ENCODE measurements at regions not wholly inside any gene's neighbourhood (a gene's known extent, or its start where the extent isn't known, plus 50 kb on each side); places are given as distances from the start of the nearest gene placed in this dataset.
"Not testable (repeated sequence)": the region's sequence is repeated elsewhere in the genome, so short reads cannot be mapped to it uniquely, and the experiment has no call there.

GRCh38 chr1:99361406-99361805, 97.1 kb downstream of the PLPPR4 start:
- no peak for DNase-seq (ENCODE audit: low read depth in 4 of 4, low spot score in 1 of 4)

GRCh38 chr1:99363531-99363930, 99.2 kb downstream of the PLPPR4 start:
- no peak for DNase-seq (ENCODE audit: low read depth in 4 of 4, low spot score in 1 of 4)

- DNase-seq (ENCODE audit: low read depth in 4 of 4, low spot score in 1 of 4) = no peak
These were observed 100.8 kb downstream of the PLPPR4 start for GRCh38 chr1:99365141-99365540.

- no peak for DNase-seq (ENCODE audit: low read depth in 4 of 4, low spot score in 1 of 4)
These were observed 101.3 kb downstream of the PLPPR4 start for GRCh38 chr1:99365545-99365944.

GRCh38 chr1:99369154-99369553, 104.9 kb downstream of the PLPPR4 start:
- no peak for DNase-seq (ENCODE audit: low read depth in 4 of 4, low spot score in 1 of 4)

- DNase-seq (ENCODE audit: low read depth in 4 of 4, low spot score in 1 of 4) = no peak
These were observed 106.2 kb downstream of the PLPPR4 start for GRCh38 chr1:99370476-99370875.

- DNase-seq (ENCODE audit: low read depth in 4 of 4, low spot score in 1 of 4) = no peak
These were observed 107.1 kb downstream of the PLPPR4 start for GRCh38 chr1:99371413-99371812.

GRCh38 chr1:99374109-99374508, 109.8 kb downstream of the PLPPR4 start:
- no peak for DNase-seq (ENCODE audit: low read depth in 4 of 4, low spot score in 1 of 4)

GRCh38 chr1:99374693-99375092, 110.4 kb downstream of the PLPPR4 start:
- DNase-seq (ENCODE audit: low read depth in 4 of 4, low spot score in 1 of 4) = not testable (repeated sequence)

- DNase-seq (ENCODE audit: low read depth in 4 of 4, low spot score in 1 of 4) = no peak
These were observed 119.7 kb downstream of the PLPPR4 start for GRCh38 chr1:99384021-99384420.

GRCh38 chr1:99385852-99386251, 121.6 kb downstream of the PLPPR4 start:
- no peak for DNase-seq (ENCODE audit: low read depth in 4 of 4, low spot score in 1 of 4)

- no peak for DNase-seq (ENCODE audit: low read depth in 4 of 4, low spot score in 1 of 4)
These were observed 132.1 kb downstream of the PLPPR4 start for GRCh38 chr1:99396389-99396788.

GRCh38 chr1:99397029-99397428, 132.7 kb downstream of the PLPPR4 start:
- DNase-seq (ENCODE audit: low read depth in 4 of 4, low spot score in 1 of 4) = no peak

GRCh38 chr1:99397863-99398262, 133.6 kb downstream of the PLPPR4 start:
- DNase-seq (ENCODE audit: low read depth in 4 of 4, low spot score in 1 of 4) = no peak

GRCh38 chr1:99401556-99401955, 137.3 kb downstream of the PLPPR4 start:
- not testable (repeated sequence) for DNase-seq (ENCODE audit: low read depth in 4 of 4, low spot score in 1 of 4)

GRCh38 chr1:99404399-99404798, 140.1 kb downstream of the PLPPR4 start:
- DNase-seq (ENCODE audit: low read depth in 4 of 4, low spot score in 1 of 4) = not testable (repeated sequence)

- DNase-seq (ENCODE audit: low read depth in 4 of 4, low spot score in 1 of 4) = not testable (repeated sequence)
These were observed 141.0 kb downstream of the PLPPR4 start for GRCh38 chr1:99405325-99405724.

- no peak for DNase-seq (ENCODE audit: low read depth in 4 of 4, low spot score in 1 of 4)
These were observed 142.7 kb downstream of the PLPPR4 start for GRCh38 chr1:99407018-99407417.

GRCh38 chr1:99424087-99424486, 159.8 kb downstream of the PLPPR4 start:
- DNase-seq (ENCODE audit: low read depth in 4 of 4, low spot score in 1 of 4) = no peak

GRCh38 chr1:99429754-99430153, 165.5 kb downstream of the PLPPR4 start:
- no peak for DNase-seq (ENCODE audit: low read depth in 4 of 4, low spot score in 1 of 4)

- DNase-seq (ENCODE audit: low read depth in 4 of 4, low spot score in 1 of 4) = no peak
These were observed 174.5 kb downstream of the PLPPR4 start for GRCh38 chr1:99438656-99439230.

- no peak for DNase-seq (ENCODE audit: low read depth in 4 of 4, low spot score in 1 of 4)
These were observed 175.3 kb downstream of the PLPPR4 start for GRCh38 chr1:99439433-99440075.
